Smooth muscle cell (in vitro differentiated cells): ENCODE measurements at regions not wholly inside any gene's neighbourhood (a gene's known extent, or its start where the extent isn't known, plus 50 kb on each side); places are given as distances from the start of the nearest gene placed in this dataset.

Source experiments
- DNase-seq: peaks from one replicate; lab custom pipeline; 2025; ENCODE audit not compliant: unreplicated experiment; lab: John Stamatoyannopoulos, UW
- H2AFZ ChIP-seq: fragments of 200-600 bp; sonication (generic); 2 replicates; pipeline ENCODE4 v1.6.0; 2016; ENCODE audit warnings: antibody characterized with exemption, low read depth, mild to moderate bottlenecking
- H3F3A ChIP-seq: fragments of 200-600 bp; sonication (generic); 2 replicates; pipeline ENCODE4 v1.6.0; 2017; ENCODE audit warnings: antibody characterized with exemption, low read depth
- H3K27ac ChIP-seq: fragments of 200-600 bp; sonication (generic); 2 replicates; pipeline ENCODE4 v1.5.1; 2016; ENCODE audit warnings: low read depth, mild to moderate bottlenecking
- H3K27me3 ChIP-seq: fragments of 200-600 bp; sonication (generic); 2 replicates; pipeline ENCODE4 v1.6.1; 2016; ENCODE audit warnings: low read depth, mild to moderate bottlenecking
- H3K36me3 ChIP-seq: fragments of 200-600 bp; sonication (generic); 2 replicates; pipeline ENCODE4 v1.5.1; 2016; ENCODE audit warnings: low read depth
- H3K4me1 ChIP-seq: fragments of 200-600 bp; sonication (generic); 2 replicates; pipeline ENCODE4 v1.5.1; 2016; ENCODE audit warnings: low read depth
- H3K4me2 ChIP-seq: fragments of 200-600 bp; sonication (generic); 2 replicates; pipeline ENCODE4 v1.6.0; 2016; ENCODE audit warnings: mild to moderate bottlenecking
- H3K4me3 ChIP-seq: fragments of 200-600 bp; sonication (generic); 2 replicates; pipeline ENCODE4 v1.5.1; 2016; ENCODE audit warnings: mild to moderate bottlenecking
- H3K79me2 ChIP-seq: fragments of 200-600 bp; sonication (generic); 2 replicates; pipeline ENCODE4 v1.6.0; 2016; ENCODE audit warnings: low read depth, mild to moderate bottlenecking
- H3K9ac ChIP-seq: fragments of 200-600 bp; sonication (generic); 2 replicates; pipeline ENCODE4 v1.6.0; 2016; ENCODE audit warnings: low read depth
- H3K9me3 ChIP-seq: fragments of 200-600 bp; sonication (generic); replicated peaks from 2 replicates; pipeline ENCODE4 v1.5.1; 2016; ENCODE audit warnings: low read depth
- H4K20me1 ChIP-seq: fragments of 200-600 bp; sonication (generic); 2 replicates; pipeline ENCODE4 v1.6.0; 2016; ENCODE audit warnings: low read depth
- CTCF ChIP-seq: fragments of 200-600 bp; sonication (generic); IDR thresholded peaks from 2 replicates; pipeline ENCODE4 v1.5.1; 2017; ENCODE audit warnings: borderline replicate concordance, mild to moderate bottlenecking, antibody characterized with exemption; ENCODE audit not compliant: insufficient read depth, poor library complexity, severe bottlenecking
- WGBS: methylation state at CpG from one replicate; pipeline ENCODE4 v1.1.7; 2016; ENCODE audit warnings: low lambda C conversion rate; 5-methylcytosine and 5-hydroxymethylcytosine counted together

DNA sequence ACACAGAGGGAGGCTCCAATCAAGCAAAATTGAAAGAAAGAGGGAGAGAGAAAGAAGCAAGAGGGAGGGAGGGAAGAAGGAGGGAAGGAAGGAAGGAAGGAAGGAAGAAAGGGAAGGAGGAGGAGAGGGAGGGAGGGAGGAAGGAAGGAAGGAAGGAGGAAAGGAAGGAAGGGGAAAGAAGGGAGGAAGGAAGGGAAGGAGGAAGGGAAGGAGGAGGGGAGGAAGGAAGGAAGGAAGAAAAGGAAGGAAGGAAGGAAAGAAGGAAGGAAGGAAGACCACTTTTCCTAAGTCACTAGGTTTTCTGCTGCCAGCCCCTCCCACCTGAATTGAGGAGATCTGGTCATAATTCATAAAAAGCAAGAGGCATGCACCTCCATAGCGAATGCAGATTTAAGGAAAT lies 287.0 kb downstream of the SP3 start:
- H3K9ac ChIP-seq, result no peak overlapping the region
- no peak overlapping the region for H3K4me3 ChIP-seq
- no peaks in the 10 kb centered on the region for H3K27me3 ChIP-seq
- H3K9me3 ChIP-seq, result no peaks in the 10 kb centered on the region
- no peak overlapping the region for H3K4me2 ChIP-seq
- no peaks in the 10 kb centered on the region for H3K79me2 ChIP-seq
- H3K27ac ChIP-seq, result no peak overlapping the region
- no peaks in the 10 kb centered on the region for H3K4me1 ChIP-seq
- TF ChIP-seq CTCF, result no peak
- H3F3A ChIP-seq, result no peaks in the 10 kb centered on the region
- H4K20me1 ChIP-seq, result no peaks in the 10 kb centered on the region
- no peak overlapping the region for H2AFZ ChIP-seq
- 95% methylated on average over 1 of the region's 1 CpG for WGBS
- DNase-seq, result no peak
- no peaks in the 10 kb centered on the region for H3K36me3 ChIP-seq

DNA sequence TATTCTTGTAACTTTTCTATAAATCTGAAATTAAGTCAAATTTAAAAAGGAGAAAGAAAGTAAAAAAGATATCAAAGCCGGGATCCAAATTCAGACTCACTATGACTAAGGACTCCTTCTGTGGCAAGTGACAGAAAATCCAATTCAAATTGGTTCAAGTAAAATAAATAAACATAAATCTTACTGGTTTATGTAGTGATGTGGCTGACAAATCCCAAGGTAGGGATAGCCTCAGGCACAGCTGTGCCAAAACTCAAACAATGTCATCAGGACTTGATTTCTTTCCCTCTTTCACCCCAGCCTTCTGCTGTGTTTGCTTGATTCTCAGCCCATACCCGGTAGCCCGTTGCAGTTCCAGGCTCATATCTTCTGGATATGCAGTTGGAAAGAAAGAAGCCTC lies 284.6 kb downstream of the SP3 start:
- Histone ChIP-seq H3K27ac (no peak overlapping the region), H3K4me2 (no peak overlapping the region), H3K79me2 (no peaks in the 10 kb centered on the region), H3K9me3 (no peaks in the 10 kb centered on the region), H3F3A (no peaks in the 10 kb centered on the region), H3K4me1 (no peaks in the 10 kb centered on the region), H2AFZ (no peak overlapping the region), H3K9ac (no peak overlapping the region), H4K20me1 (no peaks in the 10 kb centered on the region), H3K36me3 (no peaks in the 10 kb centered on the region), H3K4me3 (no peak overlapping the region), H3K27me3 (no peaks in the 10 kb centered on the region)
- DNase-seq, result no peak
- 94% methylated on average over 3 of the region's 3 CpGs for WGBS
- TF ChIP-seq CTCF, result no peak

DNA sequence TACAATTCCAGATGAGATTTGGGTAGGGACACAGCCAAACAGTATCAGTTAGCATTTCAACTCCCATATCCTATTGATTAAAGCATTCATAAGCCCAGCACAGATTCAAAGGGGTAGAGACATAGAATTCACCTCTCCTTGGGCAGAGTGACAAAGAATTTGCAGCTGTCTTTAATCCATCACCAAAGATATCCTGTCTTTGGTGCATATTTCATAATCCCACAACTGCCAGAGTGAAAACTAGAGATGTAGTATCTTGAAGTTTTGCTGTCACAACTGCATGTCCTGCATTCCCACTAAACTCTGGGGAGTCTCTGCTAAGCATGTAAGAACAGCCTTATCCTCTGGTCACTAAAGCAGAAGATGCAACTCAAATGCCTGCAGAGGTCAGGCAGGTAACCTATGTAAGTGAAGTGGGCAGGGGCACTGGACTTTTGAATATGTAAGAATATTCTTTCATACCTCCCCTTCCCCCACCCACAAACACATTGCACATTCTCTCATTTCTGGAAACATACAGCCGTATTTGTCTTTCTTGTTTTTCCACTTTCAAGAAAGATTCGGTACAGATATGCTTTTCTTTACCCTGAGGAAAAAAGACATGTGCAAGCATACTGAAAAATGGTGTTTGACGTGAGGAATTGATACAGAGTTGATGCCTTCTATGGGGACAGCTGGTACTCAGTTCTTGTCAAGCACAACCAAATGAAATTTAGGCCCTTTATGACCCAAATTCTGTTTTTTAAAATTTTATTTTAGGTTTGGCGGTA lies 283.1 kb downstream of the SP3 start:
- WGBS, result 84% methylated on average over 4 of the region's 4 CpGs
- H3K9me3 ChIP-seq, result no peaks in the 10 kb centered on the region
- H3K36me3 ChIP-seq, result no peaks in the 10 kb centered on the region
- H3K4me3 ChIP-seq, result no peak overlapping the region
- TF ChIP-seq CTCF, result no peak
- H2AFZ ChIP-seq, result no peak overlapping the region
- H3K79me2 ChIP-seq, result no peaks in the 10 kb centered on the region
- H3F3A ChIP-seq, result no peaks in the 10 kb centered on the region
- no peak overlapping the region for H3K27ac ChIP-seq
- H3K4me1 ChIP-seq, result no peaks in the 10 kb centered on the region
- no peak for DNase-seq
- no peak overlapping the region for H3K9ac ChIP-seq
- H3K27me3 ChIP-seq, result no peaks in the 10 kb centered on the region
- H4K20me1 ChIP-seq, result no peaks in the 10 kb centered on the region
- no peak overlapping the region for H3K4me2 ChIP-seq

- H3K36me3 ChIP-seq, result no peaks in the 10 kb centered on the region
- no peak overlapping the region for H3K27ac ChIP-seq
- no peaks in the 10 kb centered on the region for H3K27me3 ChIP-seq
- no peak overlapping the region for H3K4me3 ChIP-seq
- H2AFZ ChIP-seq, result no peak overlapping the region
- no peaks in the 10 kb centered on the region for H3K4me1 ChIP-seq
- no peak overlapping the region for H3K9ac ChIP-seq
- no peaks in the 10 kb centered on the region for H3K79me2 ChIP-seq
- H3F3A ChIP-seq, result no peaks in the 10 kb centered on the region
- no peak overlapping the region for H3K4me2 ChIP-seq
- DNase-seq, result no peak
- WGBS, result 94% methylated on average over 6 of the region's 6 CpGs
- H3K9me3 ChIP-seq, result no peaks in the 10 kb centered on the region
- no peaks in the 10 kb centered on the region for H4K20me1 ChIP-seq
- TF ChIP-seq CTCF, result no peak
Measured at GRCh38 chr2:173684896-173685459, 280.2 kb downstream of the SP3 start.
